HG03103 (cell line): ENCODE measurements at regions not wholly inside any gene's neighbourhood (a gene's known extent, or its start where the extent isn't known, plus 50 kb on each side); places are given as distances from the start of the nearest gene placed in this dataset.

Experiments
- ATAC-seq: cut with Tn5 transposase; IDR thresholded peaks from one replicate; pipeline ENCODE4 v1.9.1; 2021; ENCODE audit warnings: low read depth; ENCODE audit not compliant: unreplicated experiment

DNA sequence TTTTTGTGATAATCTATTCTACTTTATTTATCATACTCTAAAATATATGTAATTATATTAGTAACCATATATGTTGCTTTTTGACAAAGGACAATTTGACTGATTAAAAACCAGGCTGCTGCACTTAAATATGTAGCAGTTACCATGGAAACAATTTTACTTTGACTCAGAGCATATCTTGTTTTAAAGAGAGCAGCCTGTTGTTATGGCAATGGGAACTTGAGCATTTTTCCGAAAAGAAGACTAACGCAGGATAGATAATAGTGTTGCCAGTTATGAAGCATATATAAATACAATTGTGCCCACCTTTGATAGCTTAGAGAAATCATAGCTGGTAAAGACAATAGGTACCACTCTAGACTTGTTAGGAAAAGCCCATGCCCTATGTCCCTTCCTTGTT lies 283.0 kb downstream of the GASK1B start:
- ATAC-seq = no peak

DNA sequence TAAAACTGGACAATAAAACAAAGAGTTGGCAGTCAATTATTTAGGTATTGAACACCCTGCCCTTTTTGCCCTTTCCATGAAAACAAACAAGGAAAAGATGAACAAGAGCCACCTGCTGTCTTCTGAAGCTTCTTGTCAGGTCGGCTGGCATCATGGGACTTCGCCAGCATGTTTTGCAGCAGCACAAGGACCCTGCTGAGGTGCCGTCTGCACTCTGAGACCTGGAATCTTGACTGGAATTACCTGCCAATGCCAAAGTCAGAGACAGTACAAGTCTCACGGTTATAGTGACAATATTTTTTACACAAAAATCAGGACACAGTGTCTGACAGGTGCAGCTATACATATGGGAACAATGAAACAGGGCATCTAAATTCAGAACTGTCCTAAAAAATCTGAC lies 284.5 kb downstream of the GASK1B start:
- no peak for ATAC-seq

DNA sequence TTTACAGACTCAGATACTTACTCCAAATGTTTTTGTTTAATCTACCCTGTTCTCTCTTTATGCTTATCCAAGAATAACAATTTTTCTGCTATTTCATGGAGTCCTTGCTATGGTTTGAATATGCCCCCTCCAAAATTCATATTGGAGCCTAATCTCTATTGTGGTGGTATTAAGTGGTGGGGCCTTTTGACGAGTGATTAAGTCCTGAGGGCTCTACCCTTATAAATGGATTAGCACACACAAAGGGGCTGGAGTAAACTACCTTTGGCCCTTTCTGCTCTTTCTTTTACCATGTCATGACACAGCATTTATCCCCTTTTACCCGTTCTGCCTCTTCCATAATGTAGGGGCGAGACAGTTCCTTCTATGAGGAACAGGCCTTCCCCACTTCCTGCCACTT lies 285.5 kb downstream of the GASK1B start:
- no peak for ATAC-seq

DNA sequence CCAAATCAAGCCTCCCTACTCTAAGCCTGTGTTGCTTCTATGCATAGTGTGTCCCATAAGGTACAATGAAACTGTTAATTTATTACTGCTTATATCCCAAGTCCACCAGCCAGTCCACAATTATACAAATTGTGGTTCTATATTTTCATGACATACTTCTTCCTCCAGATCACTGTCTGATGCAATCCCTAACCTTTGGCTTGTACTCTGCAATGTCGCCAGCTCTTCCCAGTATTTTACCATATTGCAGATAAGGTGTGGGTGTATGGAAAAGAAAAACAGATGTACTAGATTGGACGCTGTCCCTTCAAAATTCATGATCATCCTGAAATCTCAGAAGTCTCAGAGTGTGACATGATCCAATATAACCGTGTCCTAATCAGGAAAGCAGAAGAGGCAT lies 286.2 kb downstream of the GASK1B start:
- no peak for ATAC-seq

DNA sequence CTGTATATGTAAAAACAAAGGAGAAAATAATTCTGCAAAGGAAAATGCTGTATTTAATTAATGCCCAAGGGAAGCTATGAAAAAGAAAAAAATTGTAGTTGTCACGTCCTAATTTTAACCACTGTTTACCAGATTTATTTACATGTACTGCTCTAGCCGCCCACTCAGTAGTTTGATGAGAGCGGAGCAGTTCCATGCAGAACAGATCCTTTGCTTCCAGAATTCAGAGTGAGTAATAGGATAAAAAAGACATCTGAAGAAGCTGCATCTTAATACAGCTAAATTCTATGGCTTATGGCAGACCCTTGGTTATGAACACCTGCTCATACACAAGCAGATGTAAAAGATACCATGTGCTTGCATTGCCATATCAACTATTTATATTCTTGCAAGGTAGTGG lies 287.0 kb downstream of the GASK1B start:
- no peak for ATAC-seq

DNA sequence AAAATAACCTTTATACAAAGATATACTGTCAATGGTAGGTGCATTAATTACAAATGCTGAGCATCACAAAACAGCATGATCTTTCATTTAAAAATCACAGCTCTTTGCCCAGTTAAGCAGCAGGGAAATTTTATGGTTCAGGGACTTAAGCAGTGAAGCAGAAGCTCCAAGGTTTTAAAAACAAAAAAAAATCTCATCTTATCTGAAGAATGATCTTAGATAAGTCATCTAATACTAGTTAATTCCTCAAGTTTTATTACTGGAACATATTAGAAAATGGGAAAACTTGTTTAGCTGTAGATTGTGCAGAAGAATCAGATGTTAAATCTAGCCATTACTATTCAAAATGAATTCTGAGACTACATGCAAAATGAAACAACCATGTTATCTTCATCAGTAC lies 289.9 kb downstream of the GASK1B start:
- ATAC-seq = no peak

DNA sequence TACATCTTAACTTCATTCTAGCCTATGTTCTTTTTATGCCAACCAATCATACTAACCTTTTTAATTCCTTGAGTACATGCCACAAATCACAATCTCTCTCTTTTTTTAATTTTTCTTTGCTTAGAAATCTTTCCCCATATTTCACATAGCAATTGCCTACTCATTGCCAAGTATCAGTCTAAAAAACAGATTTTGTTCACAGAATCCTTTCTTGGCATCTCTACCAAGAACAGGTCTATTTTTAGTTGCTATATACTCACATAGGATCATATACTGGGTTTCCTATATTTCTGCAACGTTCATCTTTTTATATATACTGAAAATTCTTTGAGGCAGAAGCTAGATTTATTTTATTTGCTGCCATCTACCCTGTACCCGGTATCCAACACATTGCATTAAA lies 292.1 kb downstream of the GASK1B start:
- ATAC-seq = no peak

DNA sequence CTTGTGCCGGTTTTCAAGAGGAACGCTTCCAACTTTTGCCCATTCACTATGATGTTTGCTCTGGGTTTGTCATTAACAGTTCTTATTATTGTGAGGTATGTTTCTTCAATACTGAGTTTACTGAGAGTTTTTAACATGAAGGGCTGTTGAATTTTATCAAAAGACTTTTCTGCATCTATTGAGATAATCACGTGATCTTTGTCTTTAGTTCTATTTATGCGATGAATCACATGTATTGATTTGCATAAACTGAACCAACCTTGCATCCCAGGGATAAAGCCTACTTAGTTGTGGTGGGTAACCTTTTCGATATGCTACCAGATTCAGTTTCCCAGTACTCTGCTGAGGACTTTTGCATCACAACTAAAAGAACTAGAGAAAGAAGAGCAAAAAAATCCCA lies 318.0 kb downstream of the GASK1B start:
- no peak for ATAC-seq

DNA sequence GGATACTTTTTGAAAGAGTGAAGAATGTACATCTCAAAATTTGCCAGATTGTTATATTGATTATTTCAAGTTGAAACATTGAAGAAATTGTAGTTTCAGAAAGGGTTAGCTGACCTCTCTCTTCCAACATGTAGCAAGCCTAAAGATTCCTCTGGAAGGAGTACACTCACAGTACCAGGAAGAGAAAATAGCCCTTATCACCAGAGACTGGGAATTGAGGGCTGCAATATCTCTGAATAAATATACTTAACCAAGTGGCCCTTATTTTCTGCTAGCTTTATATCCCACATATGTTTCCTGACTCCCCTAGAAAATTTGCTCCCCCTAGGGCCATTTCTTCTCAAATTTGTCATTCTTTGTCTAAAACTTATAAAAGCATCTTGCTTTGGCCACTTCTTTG lies 332.2 kb downstream of the GASK1B start:
- no peak for ATAC-seq

DNA sequence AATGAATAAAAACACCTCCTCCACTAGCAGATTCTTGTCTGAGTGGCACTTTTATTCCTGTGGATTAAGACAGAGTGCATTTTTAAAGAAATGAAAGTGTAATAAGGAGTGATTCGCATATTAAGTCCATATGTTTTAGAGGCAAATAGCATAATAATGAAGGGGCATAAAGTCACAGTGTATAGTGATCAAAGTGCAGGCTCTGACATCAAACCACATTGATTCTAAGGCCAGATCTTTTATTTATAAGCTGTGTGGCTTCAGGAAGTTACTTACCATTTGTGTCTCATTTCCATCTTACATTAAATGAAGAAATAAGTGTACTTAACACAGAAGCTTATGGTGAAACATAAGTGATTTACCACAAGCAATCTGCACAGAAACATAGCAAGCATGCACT lies 332.8 kb downstream of the GASK1B start:
- no peak for ATAC-seq

DNA sequence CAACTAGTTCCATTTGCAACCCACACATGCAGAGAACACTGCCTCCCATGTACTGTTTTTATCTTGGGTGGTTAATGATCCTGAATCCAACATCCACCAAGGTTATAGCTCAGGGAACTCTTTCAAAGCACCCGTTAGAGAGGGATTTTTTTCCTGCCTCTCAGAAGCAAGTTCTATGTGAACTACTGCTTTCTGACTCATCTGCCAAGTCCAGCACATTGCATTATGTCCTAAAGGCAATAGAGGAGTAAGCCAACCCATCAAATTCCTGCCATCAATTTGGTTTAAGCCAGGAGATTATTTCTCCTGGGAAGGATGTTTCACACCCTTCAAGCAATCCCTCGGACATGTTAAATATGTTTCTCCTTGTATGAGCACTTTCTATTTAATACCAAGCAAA lies 334.5 kb downstream of the GASK1B start:
- ATAC-seq = no peak

DNA sequence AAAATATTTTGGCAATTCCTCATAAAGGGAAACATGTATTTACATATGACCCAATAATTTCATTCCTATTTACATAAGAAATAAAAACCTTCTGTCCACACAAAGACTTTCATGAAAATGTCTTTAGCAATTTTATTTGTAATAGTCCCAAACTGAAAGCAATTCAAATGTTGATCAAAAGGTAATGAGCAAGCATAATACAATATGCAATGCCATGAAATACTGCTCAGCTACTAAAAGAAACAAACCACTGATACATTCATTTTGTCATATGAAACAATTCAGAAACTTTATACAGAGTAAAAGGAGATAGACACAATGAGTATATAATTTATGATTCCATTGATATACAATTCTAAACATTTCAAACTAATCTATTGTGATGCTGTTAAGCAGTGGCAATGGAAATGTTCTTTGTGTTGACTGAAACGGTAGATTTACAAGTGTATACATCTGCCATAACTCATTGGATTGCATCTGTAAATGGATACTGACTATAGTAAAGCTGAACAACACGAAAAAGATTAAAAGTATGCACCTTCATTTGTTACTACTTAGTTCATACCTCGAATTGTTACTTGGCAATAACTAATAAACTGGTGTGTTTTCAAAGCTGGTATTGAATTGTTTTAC lies 335.6 kb downstream of the GASK1B start:
- no peak for ATAC-seq

DNA sequence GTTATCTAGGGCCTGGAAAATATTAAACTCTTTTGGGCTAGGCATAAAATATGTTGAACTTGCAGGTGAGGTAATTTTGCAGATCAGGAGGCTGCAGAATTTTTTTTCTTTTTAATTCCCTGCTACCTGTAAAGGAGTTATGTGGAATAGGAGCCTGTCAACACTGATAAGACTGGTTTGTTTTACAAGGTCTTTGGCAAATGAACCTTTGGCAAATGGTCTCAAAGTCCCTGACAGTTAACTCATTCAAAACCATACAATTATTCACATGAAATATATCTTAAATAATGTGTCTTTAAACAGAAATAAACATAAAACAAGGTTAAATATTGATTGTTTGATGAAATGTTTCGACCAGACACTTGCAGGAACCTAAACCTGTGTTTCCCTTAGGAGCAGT lies 340.2 kb downstream of the GASK1B start:
- ATAC-seq = no peak

DNA sequence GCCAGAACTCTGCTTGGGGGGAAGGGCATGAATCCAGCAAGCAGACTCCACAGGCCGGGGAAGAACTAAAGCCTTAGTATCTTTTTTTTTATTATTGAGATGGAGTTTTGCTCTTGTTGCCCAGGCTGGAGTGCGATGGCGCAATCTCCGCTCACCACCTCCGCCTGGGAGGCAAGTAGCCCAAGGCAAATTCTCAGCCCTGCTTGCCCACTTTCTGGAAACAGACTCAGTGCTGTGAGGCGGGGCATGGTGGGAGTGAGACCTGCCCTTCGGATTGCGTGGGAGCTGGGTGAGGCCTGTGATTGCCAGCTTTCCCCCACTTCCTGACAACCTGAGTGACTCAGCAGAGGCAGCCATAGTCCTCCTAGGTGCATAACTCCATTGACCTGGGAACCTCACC lies 348.8 kb downstream of the GASK1B start:
- ATAC-seq = no peak

DNA sequence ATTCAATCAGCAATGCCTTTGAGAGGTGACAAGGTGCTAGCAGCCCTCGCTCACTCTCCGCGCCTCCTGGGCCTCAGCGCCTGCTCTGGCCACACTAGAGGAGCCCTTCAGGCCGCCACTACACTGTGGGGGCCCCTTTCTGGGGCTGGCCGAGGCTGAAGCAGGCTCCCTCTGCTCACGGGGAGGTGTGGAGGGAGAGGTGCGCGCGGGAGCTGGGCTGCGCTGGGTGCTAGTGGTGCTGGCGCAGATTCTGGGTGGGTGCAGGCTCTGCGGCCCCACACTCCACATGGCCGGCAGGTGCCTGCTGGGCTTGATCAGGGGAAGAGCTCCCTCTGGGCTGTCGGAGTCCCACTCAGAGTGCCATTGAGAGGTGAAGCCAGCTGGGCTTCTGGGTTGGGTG lies 351.0 kb downstream of the GASK1B start:
- no peak for ATAC-seq

DNA sequence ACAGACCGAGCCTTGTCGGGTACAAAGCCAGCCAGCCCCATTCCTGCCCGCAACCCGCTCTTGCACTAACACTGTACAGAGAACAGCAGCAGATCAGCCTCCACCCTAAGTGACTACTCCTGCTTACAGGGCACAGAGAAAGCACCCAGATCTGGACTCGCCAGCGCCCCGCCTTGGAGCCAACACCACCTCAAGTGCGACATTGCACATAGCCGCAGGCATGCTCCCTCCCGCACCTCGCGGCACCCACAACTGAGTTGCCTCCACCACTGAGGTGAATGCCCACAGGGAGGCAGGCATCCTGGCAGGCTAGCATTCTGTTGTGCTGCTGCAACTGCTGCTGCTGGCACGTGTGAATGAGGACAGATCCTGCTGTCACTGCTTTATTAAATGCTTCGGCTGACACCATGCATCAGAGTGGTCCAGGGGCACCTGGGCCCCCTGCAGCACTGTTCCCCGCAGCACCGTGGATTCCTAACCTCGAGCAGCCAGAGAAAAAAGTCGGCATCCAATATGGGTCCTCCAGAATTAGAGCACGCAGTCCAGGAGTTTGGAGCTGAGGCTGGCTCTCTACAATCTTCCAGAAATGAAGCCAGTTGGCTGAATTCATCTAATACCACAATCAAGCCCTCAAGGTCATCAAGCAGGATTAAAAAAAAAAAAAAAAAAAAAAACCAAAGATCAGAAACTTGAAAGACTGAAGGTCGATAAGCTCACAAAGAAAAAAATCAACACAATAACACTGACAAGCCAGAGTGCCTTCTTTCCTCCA lies 352.9 kb downstream of the GASK1B start:
- no peak for ATAC-seq

DNA sequence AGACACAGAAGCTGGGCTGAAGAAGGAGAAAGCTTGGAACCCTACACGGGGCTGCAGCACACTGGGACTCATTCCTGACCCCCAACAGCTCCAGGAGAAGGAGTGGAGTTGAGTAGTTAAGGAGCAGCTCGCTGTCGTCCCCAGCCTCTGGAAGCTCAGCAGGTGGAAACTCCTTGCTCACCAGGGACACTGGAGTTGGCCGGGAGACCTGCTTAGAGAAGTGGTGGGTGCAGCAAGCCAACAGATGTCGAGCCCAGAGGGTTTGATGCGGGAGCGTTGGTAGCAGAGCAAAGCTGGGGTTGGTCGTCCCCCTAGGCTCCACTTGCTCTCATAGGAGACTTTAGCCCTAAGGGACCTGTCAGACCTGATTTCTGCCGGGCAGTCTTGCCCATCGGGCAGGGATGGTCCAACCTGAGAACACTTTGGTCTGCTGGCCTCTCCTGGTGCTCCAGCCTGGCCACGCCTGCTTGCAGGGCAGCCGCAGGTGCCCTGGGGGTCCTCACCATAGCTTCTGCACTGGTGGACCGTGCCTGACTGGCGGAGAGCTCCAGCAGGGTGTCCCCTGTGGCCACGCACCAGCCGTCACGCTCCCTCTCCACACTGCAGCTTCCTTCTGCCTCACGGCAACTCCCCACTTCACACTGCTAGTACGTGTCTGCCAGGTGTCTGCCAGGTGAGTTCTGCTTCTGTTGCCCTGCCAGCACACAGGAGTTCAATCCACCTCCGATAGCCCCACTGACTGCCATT lies 353.7 kb downstream of the GASK1B start:
- ATAC-seq = no peak

DNA sequence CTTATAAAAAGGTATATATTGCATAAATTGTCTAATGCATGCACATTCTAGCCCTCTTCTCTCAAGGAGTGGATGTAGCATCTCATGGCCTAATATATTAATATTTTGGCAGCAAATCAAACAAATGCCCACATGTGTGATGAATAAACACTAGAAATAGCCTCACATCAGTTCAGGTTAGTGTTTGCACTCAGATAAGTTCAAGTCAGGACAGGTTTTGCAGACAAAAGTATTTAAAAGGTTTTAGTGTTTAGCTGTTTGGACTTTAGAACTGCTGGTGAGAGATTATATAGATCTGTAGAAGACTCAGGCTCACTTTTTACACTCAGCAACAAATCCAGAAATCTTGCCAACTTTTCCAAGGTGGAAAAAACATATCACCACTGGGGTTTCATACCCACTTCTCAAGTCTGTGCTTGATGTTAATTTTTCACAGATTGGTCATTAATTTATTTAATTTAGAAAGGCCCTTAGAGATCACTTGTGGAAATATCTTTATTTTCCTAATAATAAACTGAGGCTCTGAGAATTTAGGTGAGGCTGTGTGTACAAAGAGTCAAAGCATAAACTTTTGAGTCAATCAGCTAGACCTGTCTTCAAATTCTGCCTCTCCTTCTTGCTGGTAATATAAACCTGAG lies 362.6 kb downstream of the GASK1B start:
- no peak for ATAC-seq

DNA sequence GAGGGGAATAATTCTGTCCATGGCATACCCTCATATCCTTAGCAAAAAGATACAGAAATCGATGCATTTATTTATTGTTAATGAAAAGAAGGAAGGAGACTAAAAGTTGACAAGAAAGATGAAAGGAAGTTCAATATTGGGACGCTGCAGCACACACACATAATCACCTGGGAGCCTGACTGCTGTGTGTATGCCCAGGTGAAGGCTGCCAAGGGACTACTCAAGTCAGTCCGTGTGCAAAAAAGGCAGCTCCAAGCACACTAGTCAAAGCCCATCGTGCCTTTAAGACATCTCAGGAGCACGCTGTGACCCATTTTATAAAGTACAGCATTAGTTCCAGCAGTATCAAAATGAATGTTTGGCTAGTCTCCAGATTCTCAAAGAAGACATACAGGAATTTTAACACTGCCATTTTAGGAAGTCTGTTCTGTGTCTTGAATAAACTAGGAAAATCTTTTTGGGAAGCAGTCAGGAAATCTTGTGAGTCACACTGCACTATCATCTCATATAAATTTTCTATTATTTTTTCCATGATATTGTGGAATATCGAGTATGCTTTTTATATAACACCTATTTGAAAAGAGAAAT lies 363.9 kb downstream of the GASK1B start:
- ATAC-seq = no peak

DNA sequence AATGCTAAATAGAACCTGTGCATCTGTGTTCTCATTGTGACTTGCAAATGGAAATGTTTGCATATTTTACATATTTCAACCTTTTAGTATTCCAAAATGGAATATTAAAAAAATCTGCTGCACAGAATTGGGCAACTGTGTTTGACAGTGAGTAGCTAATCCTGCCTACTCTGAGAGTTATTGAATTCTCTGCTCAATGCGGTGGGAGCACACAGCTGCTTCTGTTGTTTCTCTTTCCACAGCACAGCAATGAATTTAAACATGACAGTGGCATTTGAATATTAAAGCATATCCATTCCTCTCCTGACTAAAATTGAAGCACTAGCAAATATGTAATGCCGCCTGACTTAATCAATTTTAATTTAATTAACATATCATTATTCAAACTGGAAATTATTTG lies 366.6 kb downstream of the GASK1B start:
- no peak for ATAC-seq

DNA sequence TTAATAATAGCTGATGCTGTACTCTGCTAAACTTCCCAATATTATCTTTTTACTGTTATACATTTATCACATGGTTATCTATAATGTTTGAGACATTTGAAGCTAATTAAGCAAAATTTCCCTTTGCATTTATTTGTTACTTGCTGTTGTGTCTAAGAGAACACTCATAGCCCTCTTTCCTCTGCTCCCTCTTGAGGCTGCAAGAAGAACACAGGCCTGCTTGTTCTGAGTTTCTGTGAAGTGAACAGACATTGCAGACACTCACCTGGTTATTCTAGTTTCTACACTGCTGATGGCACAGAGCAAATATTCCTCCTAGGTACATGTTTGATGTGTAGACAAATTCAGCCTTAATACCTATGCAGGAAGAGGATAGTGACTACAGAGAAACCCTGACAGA lies 367.8 kb downstream of the GASK1B start:
- ATAC-seq = no peak
